A549 (cell line): ENCODE measurements at regions not wholly inside any gene's neighbourhood (a gene's known extent, or its start where the extent isn't known, plus 50 kb on each side); places are given as distances from the start of the nearest gene placed in this dataset.
A peak's percentile ranks its signal among the peaks of the same experiment; 100 is the strongest.

Source experiments
- ATAC-seq, 2 experiments: fragments of 200-7000 bp in 1 of 2; fragments of >200 bp in 1 of 2; cut with Nextera tagmentation in 1 of 2; cut with Tn5 transposase in 1 of 2; 3 replicates each; pipeline versions ENCODE4 v1.8.0 to v1.9.1; 2018 to 2020; ENCODE audit warnings: mild to moderate bottlenecking in 1 of 2, moderate library complexity in 1 of 2
- CTCF ChIA-PET: fragments of 300-600 bp; sonication (Branson Sonifier 250); formaldehyde crosslinking; extraction: SDS; loops from one replicate; lab custom pipeline; 2021; ENCODE audit warnings: antibody characterized with exemption, inconsistent platforms; lab: Yijun Ruan, JAX
- POLR2A ChIA-PET: fragments of 350-600 bp; formaldehyde crosslinking; extraction: SDS; loops from one replicate; lab custom pipeline; 2021; ENCODE audit warnings: antibody characterized with exemption, inconsistent platforms; lab: Yijun Ruan, JAX
- DNase-seq, 2 experiments: peaks; one replicate each; pipeline versions ENCODE4 v3.0.0 to v3.0.0-alpha.2; 2011 to 2016; ENCODE audit warnings: low read depth in 1 of 2, low spot score in 1 of 2
- FAIRE-seq: peaks from 2 replicates; lab custom pipeline; 2011; peaks lifted over from hg19 to GRCh38; lab: Jason Lieb, UNC
- H3K27ac ChIP-seq, 2 experiments: fragments of >200 bp; sonication (Bioruptor Twin); formaldehyde crosslinking; 3 replicates each; pipeline ENCODE4 v1.5.1; 2016 to 2017
- H3K4me1 ChIP-seq: fragments of >200 bp; sonication (Bioruptor Twin); formaldehyde crosslinking; 3 replicates; pipeline ENCODE4 v1.6.1; 2016
- H3K4me2 ChIP-seq: fragments of >200 bp; sonication (Bioruptor Twin); formaldehyde crosslinking; 3 replicates; pipeline ENCODE4 v1.6.1; 2016
- H3K4me3 ChIP-seq: fragments of >200 bp; sonication (Bioruptor Twin); formaldehyde crosslinking; 3 replicates; pipeline ENCODE4 v1.5.1; 2016
- H3K9me3 ChIP-seq: fragments of >200 bp; sonication (Bioruptor Twin); formaldehyde crosslinking; 3 replicates; pipeline ENCODE4 v1.6.1; 2016
- ATOH8 ChIP-seq: fragments of 250-450 bp; sonication (Bioruptor Pico); IDR thresholded peaks from 2 replicates; pipeline ENCODE4 v1.5.0; 2020; ENCODE audit warnings: low read depth, mild to moderate bottlenecking, moderate library complexity
- CBX2 ChIP-seq: fragments of 200-600 bp; sonication (generic); IDR thresholded peaks from 2 replicates; pipeline ENCODE4 v1.6.1; 2016; ENCODE audit warnings: low read depth, mild to moderate bottlenecking, borderline replicate concordance
- CBX8 ChIP-seq: fragments of 200-600 bp; sonication (generic); IDR thresholded peaks from 2 replicates; pipeline ENCODE4 v1.6.1; 2016
- EHF ChIP-seq: fragments of 250-450 bp; sonication (Bioruptor Pico); IDR thresholded peaks from 2 replicates; pipeline ENCODE4 v1.5.0; 2020; ENCODE audit warnings: mild to moderate bottlenecking
- ELK1 ChIP-seq: fragments of 150-350 bp; IDR thresholded peaks from 2 replicates; pipeline ENCODE4 v1.6.1; 2014; ENCODE audit warnings: low read depth, mild to moderate bottlenecking, low read length
- EP300 ChIP-seq, 2 experiments: fragments of >200 bp; sonication (Bioruptor Twin); formaldehyde crosslinking; IDR thresholded peaks; 2 replicates in 1 of 2; 3 replicates in 1 of 2; pipeline ENCODE4 v1.6.1; 2016 to 2017
- GATA3 ChIP-seq: IDR thresholded peaks from 2 replicates; pipeline ENCODE4 v1.6.1; 2012; ENCODE audit warnings: borderline replicate concordance
- HOXB13 ChIP-seq: fragments of 250-450 bp; sonication (Bioruptor Pico); IDR thresholded peaks from 2 replicates; pipeline ENCODE4 v1.5.0; 2020; ENCODE audit warnings: low read depth, mild to moderate bottlenecking, moderate library complexity
- MAZ ChIP-seq: fragments of 150-350 bp; IDR thresholded peaks from 2 replicates; pipeline ENCODE4 v1.6.1; 2014; ENCODE audit warnings: antibody characterized with exemption, low read depth, low read length, borderline replicate concordance
- NFE2L2 ChIP-seq: fragments of 150-350 bp; conservative IDR thresholded peaks from 2 replicates; pipeline ENCODE4 v1.6.1; 2014; ENCODE audit warnings: low read length
- PBX3 ChIP-seq: IDR thresholded peaks from 2 replicates; pipeline ENCODE4 v1.6.1; 2012
- RAD21 ChIP-seq, 2 experiments: fragments of >200 bp in 1 of 2; sonication (Bioruptor Twin) in 1 of 2; formaldehyde crosslinking in 1 of 2; IDR thresholded peaks in 1 of 2; conservative IDR thresholded peaks in 1 of 2; 2 replicates in 1 of 2; 3 replicates in 1 of 2; pipeline ENCODE4 v1.6.1; 2012 to 2018; ENCODE audit warnings: inconsistent platforms in 1 of 2
- RFX5 ChIP-seq: fragments of 450-650 bp; IDR thresholded peaks from 2 replicates; pipeline ENCODE4 v1.7.1; 2014; ENCODE audit warnings: antibody characterized with exemption, mild to moderate bottlenecking, moderate library complexity
- SMC3 ChIP-seq: fragments of >200 bp; sonication (Bioruptor Twin); formaldehyde crosslinking; IDR thresholded peaks from 3 replicates; pipeline ENCODE4 v1.6.1; 2018; ENCODE audit warnings: inconsistent platforms
- SREBF2 ChIP-seq: fragments of 450-650 bp; IDR thresholded peaks from 2 replicates; pipeline ENCODE4 v1.6.1; 2014; ENCODE audit warnings: mild to moderate bottlenecking, moderate library complexity
- TFCP2L1 ChIP-seq: fragments of 250-450 bp; sonication (Bioruptor Pico); IDR thresholded peaks from 2 replicates; pipeline ENCODE4 v1.5.0; 2021; ENCODE audit warnings: mild to moderate bottlenecking
- TP53 ChIP-seq: fragments of 250-450 bp; sonication (Bioruptor Pico); IDR thresholded peaks from 2 replicates; pipeline ENCODE4 v1.5.0; 2021; ENCODE audit warnings: mild to moderate bottlenecking, moderate library complexity
- ZSCAN20 ChIP-seq: fragments of 250-450 bp; sonication (Bioruptor Pico); IDR thresholded peaks from 2 replicates; pipeline ENCODE4 v1.8.0; 2022; ENCODE audit warnings: mild to moderate bottlenecking, moderate library complexity
- WGBS: methylation state at CpG from one replicate; pipeline ENCODE4 v1.1.6; 2017; ENCODE audit errors: missing lambda C conversion rate; 5-methylcytosine and 5-hydroxymethylcytosine counted together
- TF ChIP-seq, protein P1 (sequence below): IDR thresholded peaks from 2 replicates; pipeline ENCODE4 v1.6.1; 2012; ENCODE audit warnings: low read depth, borderline replicate concordance

DNA sequence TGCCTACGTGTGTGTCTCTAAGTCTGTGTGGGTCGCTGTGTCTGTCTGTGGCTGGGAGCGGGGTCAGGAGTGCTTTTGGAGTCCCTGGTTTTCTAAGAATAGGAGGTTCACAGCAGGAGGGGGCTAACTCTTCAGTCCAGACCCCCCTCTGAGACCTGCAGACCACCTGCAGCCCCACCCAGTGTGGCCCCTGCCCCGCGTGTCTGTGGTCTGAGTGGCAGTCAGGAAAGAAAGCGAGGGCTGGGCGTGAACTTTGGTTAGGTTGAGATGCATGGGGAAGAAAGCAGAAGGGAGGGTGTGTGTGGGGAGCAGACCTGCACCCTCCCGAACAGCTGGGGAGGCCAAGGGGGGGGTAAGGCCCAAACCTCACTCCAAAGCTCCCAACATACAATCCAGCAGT lies 144.9 kb upstream of the TPM1 start:
- Histone ChIP-seq H3K27ac (peak overlapping the region; percentile 98 to 99), H3K9me3 (peaks cover 3% of the 10 kb centered on the region; the same call in 1 of the 3 replicates), H3K4me3 (peak overlapping the region; percentile 10; the same call in 2 of the 3 replicates), H3K4me1 (peaks cover 72% of the 10 kb centered on the region), H3K4me2 (peak overlapping the region; percentile 73)
- no peak for DNase-seq
- ChIA-PET POLR2A (interaction anchor here (1.0 to 5.3 kb wide), 9 partner anchors 10 to 260 kb away, joined by 3 to 98 read pairs (median 4); partner anchors contain the start of genes RPS27L and TPM1), CTCF (interaction anchor here (1.0 to 6.8 kb wide), 10 partner anchors 10 to 150 kb away, joined by 3 to 76 read pairs (median 4); no protein-coding TSS in a partner anchor)
- FAIRE-seq, result no peak
- TF ChIP-seq CBX2, result no peak
- no peak for TF ChIP-seq NFE2L2
- TF ChIP-seq ZSCAN20 (CRISPR knock-in tag), result no peak
- TF ChIP-seq RAD21 (conservative IDR thresholded peaks at IDR 0.05 in 1 of 2, IDR thresholded peaks at IDR 0.05 in 1 of 2), result no peak
- TF ChIP-seq SMC3, result no peak
- no peak for TF ChIP-seq EP300 (IDR thresholded peaks at IDR 0.05)
- no peak for TF ChIP-seq PBX3
- TF ChIP-seq HOXB13, result no peak
- TF ChIP-seq ELK1, result no peak
- no peak for TF ChIP-seq CBX8
- TF ChIP-seq MAZ, result no peak
- TF ChIP-seq TP53 (CRISPR knock-in tag), result no peak
- no peak for TF ChIP-seq ATOH8 (CRISPR knock-in tag)
- TF ChIP-seq RFX5, result no peak
- no peak for TF ChIP-seq SREBF2
- TF ChIP-seq GATA3, result no peak
- TF ChIP-seq, protein P1, sequence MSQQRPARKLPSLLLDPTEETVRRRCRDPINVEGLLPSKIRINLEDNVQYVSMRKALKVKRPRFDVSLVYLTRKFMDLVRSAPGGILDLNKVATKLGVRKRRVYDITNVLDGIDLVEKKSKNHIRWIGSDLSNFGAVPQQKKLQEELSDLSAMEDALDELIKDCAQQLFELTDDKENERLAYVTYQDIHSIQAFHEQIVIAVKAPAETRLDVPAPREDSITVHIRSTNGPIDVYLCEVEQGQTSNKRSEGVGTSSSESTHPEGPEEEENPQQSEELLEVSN, result no peak
- 44% methylated on average over 8 of the region's 8 CpGs for WGBS
- no peak for ATAC-seq

DNA sequence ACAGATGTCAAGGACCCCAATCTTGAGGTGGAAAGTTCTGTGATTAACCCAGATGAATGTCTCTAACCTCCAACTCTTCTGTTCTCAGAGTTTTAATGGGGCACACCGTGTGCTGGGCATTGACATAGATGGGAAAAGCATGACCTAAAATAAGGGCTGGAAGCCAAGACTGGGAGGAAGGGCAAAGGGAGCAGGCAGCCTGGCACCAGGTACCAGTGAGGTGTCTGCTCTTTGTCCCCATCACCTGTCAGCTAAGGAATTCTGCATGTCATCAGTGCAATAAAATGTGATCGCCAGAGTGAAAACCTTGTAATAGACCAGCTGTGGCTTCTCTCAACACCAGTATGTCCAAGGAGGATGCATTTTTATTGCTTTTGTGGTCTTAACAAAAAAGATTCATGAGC lies 143.5 kb upstream of the TPM1 start:
- Histone ChIP-seq H3K4me3 (no peak overlapping the region), H3K4me2 (peak overlapping the region; percentile 73), H3K4me1 (peaks cover 75% of the 10 kb centered on the region), H3K9me3 (no peaks in the 10 kb centered on the region), H3K27ac (peak overlapping the region; percentile 98 to 99)
- DNase-seq, result peak in 1 of 2 experiments; percentile 58
- ChIA-PET POLR2A (interaction anchor here (1.0 to 5.3 kb wide), 2 partner anchors 48 to 147 kb away, joined by 5 to 98 read pairs; partner anchors contain the start of gene TPM1), CTCF (interaction anchor here (0.5 to 6.8 kb wide), 13 partner anchors 8 to 152 kb away, joined by 3 to 76 read pairs (median 5); partner anchors contain the start of gene TPM1)
- no peak for FAIRE-seq
- TF ChIP-seq TFCP2L1 (CRISPR knock-in tag), result no peak
- no peak for TF ChIP-seq EHF (CRISPR knock-in tag)
- peak; percentile 10; the same call in 1 of the 2 replicates for TF ChIP-seq HOXB13
- TF ChIP-seq, all 56 proteins: peak for 1
- WGBS, result 42% methylated on average over 2 of the region's 2 CpGs
- no peak for ATAC-seq
